ENCODE measurements at regions not wholly inside any gene's neighbourhood (a gene's known extent, or its start where the extent isn't known, plus 50 kb on each side); places are given as distances from the start of the nearest gene placed in this dataset.

GRCh38 chr2:43040084-43040854 is 186.1 kb downstream of the ZFP36L2 start:
- TF ChIP-seq, protein P1, sequence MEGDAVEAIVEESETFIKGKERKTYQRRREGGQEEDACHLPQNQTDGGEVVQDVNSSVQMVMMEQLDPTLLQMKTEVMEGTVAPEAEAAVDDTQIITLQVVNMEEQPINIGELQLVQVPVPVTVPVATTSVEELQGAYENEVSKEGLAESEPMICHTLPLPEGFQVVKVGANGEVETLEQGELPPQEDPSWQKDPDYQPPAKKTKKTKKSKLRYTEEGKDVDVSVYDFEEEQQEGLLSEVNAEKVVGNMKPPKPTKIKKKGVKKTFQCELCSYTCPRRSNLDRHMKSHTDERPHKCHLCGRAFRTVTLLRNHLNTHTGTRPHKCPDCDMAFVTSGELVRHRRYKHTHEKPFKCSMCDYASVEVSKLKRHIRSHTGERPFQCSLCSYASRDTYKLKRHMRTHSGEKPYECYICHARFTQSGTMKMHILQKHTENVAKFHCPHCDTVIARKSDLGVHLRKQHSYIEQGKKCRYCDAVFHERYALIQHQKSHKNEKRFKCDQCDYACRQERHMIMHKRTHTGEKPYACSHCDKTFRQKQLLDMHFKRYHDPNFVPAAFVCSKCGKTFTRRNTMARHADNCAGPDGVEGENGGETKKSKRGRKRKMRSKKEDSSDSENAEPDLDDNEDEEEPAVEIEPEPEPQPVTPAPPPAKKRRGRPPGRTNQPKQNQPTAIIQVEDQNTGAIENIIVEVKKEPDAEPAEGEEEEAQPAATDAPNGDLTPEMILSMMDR (IDR thresholded peaks at IDR 0.05): no peak
- DNase-seq: peak in 1 of 6 donors; percentile 13
- no peaks in the 10 kb centered on the region for H3K9me3 ChIP-seq

DNA sequence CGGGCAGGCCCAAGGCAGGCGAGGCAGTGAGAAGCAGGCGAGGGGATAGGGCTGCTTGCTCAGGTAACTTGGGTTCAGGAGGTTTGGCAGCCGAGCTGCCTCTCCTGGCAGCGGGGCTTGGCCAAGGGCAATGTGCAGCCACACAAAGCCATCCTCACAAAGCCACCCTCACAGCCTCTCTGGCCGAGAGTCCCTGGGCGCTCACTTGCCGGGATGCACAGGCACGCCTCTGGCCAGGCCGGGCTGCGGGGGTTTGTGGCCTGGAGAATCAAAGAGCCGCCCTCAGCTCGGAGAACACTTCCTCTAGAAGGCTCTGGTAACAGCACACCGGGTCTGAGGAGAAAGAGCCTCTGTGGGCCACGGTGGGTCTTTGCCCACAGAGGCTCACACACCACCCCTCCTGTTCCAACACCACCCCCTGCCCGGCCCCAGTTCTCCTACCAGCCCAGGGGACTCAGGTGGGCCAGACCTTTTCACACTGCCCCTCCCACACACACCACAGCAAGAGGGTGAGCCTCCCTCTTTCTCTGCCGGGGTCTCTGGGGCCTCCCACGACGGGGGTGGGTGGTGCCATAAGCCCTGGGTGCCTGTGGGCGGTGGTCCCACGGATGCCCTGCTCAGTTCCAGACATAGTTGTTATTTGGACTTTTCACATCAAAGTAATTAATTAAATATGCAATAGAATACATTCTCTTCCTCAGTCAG is 186.9 kb downstream of the ZFP36L2 start:
- intact Hi-C loops (cut with DNase I): no loop called here
- Histone ChIP-seq H3K4me3 (no peak overlapping the region), H3K36me3 (no peaks in the 10 kb centered on the region), H3K4me1 (no peaks in the 10 kb centered on the region), H3K27ac (no peak overlapping the region), H3K27me3 (no peaks in the 10 kb centered on the region), H3K9me3 (no peaks in the 10 kb centered on the region)
- TF ChIP-seq, protein P1 (IDR thresholded peaks at IDR 0.05): no peak
- peak in 2 of 4 donors; percentile 22 to 23 for ATAC-seq
- 73 to 74% methylated on average over 21 of the region's 21 CpGs for WGBS, 2 donors
- no peak for FAIRE-seq
- peak in 1 of 6 donors; percentile 12 for DNase-seq

More at GRCh38 chr2:43040084-43040854, 186.1 kb downstream of the ZFP36L2 start:
- Histone ChIP-seq H3K4me1 (no peaks in the 10 kb centered on the region), H3K27ac (no peak overlapping the region), H3K27me3 (no peaks in the 10 kb centered on the region), H3K4me3 (no peak overlapping the region), H3K36me3 (no peaks in the 10 kb centered on the region)
- ATAC-seq: no peak
- intact Hi-C loops (cut with DNase I): no loop called here
- 81 to 85% methylated on average over 10 of the region's 10 CpGs for WGBS, 2 donors
- no peak for FAIRE-seq

DNA sequence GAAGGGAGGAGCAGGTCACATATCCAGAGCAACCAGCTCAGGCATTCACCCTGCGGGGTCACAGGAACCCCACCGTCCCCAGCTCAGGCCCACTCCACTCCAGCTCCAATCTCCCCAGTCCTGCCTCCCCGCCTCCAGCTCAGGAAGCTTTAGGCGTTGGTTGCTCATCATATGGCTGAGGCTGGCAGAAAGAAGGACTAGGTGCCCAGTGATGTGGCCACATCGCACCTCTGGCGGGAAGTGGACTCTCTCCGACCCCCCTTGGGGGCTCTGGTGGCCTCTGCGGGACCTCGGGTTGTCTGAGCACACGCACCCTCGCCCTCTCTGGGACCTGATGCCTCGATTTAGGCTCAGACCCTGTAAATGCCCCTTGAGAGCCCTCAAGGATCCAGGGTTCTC is 187.7 kb downstream of the ZFP36L2 start:
- Histone ChIP-seq H3K4me3 (no peak overlapping the region), H3K36me3 (no peaks in the 10 kb centered on the region), H3K27me3 (no peaks in the 10 kb centered on the region), H3K4me1 (no peaks in the 10 kb centered on the region), H3K27ac (no peak overlapping the region), H3K9me3 (no peaks in the 10 kb centered on the region)
- TF ChIP-seq, protein P1 (IDR thresholded peaks at IDR 0.05): no peak
- peak in 1 of 4 donors; percentile 29 for ATAC-seq
- FAIRE-seq: no peak
- DNase-seq: no peak
- 84% methylated on average over 12 of the region's 12 CpGs for WGBS, 2 donors
- intact Hi-C loops (cut with DNase I): no loop called here

GRCh38 chr2:43038034-43038695 is 188.2 kb downstream of the ZFP36L2 start:
- no peak overlapping the region for H3K4me3 ChIP-seq

More at GRCh38 chr2:43038034-43038695, 188.2 kb downstream of the ZFP36L2 start:
- no peaks in the 10 kb centered on the region for H3K36me3 ChIP-seq
- no peaks in the 10 kb centered on the region for H3K4me1 ChIP-seq
- DNase-seq (no peak), FAIRE-seq (no peak), ATAC-seq (peak in 1 of 4 donors; percentile 65)
- intact Hi-C loops (cut with DNase I): no loop called here
- TF ChIP-seq, protein P1 (IDR thresholded peaks at IDR 0.05): no peak
- H3K27ac ChIP-seq: no peak overlapping the region
- no peaks in the 10 kb centered on the region for H3K27me3 ChIP-seq
- WGBS, 2 donors: 51 to 56% methylated on average over 9 of the region's 9 CpGs
- H3K9me3 ChIP-seq: no peaks in the 10 kb centered on the region

All from pancreas (tissue), 10 donors.